HG03558 (cell line): ENCODE measurements at regions not wholly inside any gene's neighbourhood (a gene's known extent, or its start where the extent isn't known, plus 50 kb on each side); places are given as distances from the start of the nearest gene placed in this dataset.

Experiments used
- ATAC-seq: cut with Tn5 transposase; IDR thresholded peaks from one replicate; pipeline ENCODE4 v1.9.1; 2021; ENCODE audit warnings: moderate number of reproducible peaks; ENCODE audit not compliant: unreplicated experiment; ENCODE audit errors: extremely low read depth

DNA sequence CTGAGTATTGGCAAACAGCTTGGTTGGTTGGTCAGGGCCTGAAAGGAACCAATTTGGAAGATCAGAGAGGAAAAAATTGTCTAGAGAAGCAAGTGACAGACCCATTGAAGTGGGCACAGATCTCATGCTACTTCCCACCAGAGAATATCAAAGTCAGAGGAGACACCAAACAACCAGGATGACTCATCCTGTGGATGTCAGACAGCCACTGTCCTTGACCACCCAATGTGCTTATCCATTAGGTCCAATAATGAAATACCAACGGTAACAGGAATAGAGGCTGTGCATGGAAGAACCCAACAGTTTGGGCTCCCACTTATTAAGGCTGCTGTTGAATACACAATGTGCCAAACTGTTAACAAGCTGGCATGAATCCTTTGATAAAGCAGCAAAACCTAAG is 323.1 kb upstream of the ATP11B start:
- no peak for ATAC-seq

DNA sequence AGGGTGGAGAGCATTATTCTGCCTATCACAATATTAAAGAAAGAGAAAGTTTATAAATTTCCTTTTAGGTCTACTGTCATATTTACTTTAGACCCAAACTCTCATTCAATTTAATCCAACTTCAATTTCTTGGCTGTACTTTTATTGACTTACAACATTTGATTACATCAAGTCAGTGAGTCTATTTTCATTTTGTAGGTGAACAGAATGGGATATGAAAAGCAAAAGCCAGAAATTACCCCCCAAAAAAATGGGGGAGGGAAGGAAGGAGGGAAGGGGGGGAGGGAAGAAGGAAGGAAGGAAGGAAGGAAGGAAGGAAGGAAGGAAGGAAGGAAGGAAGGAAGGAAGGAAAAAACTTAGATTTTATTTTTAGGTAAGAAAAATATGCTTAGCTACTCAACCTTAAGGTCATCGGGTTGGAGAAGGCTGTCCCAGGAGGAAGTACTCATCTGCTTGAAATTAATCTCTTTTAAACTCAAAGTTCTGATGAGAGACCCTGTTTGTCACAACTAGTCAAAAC is 320.1 kb upstream of the ATP11B start:
- no peak for ATAC-seq

DNA sequence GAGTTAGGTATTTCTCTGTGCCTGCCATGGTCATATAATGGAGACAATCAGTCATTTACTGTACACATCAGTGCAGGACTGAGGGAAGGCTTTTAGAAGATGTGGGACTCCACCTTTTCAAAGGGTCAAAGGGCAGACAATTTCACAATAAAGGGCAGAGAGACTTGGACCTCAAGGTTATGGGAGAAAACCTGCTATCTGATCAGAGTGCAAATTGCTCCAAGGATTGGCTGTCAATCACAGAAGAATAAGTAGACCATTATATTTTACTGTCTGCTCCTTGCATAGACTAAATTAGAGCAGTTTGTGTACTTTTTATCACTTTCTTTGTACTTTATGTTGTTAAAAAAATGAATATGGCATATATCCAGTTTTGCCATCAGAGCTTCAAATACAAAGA is 314.9 kb upstream of the ATP11B start:
- ATAC-seq, result no peak

DNA sequence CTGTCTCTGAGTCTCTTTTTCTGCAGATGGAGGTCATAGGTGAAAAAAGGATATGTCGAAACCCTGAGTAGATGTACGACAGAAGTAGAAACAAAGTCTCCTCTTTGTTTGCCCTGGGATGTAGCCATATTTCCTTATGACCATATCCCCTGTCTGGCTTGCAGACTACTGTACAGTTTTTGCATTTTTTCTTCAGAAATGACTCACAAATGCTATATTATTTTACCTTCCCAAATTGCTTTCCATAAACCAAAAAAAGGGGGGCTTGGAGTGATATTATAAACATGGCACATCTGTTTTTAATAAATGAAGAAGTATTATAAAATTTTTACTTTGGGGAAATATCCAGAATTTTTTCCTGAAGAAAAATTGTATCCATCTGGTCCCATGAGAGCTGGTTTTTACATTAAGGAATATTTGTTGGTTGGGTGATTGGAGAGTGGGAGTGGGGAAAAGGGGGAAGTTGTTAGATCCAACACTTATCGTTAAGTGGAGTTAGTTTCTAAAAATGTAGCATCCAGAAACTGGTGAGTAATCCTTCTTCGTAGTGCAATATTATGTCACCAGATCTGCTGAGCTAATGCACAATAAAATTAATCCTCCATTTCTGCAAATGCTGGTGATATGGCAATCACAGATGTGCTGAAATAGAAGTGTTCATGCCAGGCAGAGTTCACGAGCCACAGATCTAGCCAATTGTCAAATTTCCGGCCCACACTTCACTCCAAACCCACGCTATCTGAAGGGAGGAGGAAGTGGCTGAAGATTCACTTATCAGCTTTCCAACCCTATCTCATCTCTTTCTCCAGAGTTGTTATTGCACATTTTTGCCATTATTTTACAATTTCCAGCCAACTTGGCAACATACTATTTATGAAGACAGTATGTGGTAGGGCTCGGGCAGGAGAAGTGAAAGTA is 313.6 kb upstream of the ATP11B start:
- no peak for ATAC-seq

DNA sequence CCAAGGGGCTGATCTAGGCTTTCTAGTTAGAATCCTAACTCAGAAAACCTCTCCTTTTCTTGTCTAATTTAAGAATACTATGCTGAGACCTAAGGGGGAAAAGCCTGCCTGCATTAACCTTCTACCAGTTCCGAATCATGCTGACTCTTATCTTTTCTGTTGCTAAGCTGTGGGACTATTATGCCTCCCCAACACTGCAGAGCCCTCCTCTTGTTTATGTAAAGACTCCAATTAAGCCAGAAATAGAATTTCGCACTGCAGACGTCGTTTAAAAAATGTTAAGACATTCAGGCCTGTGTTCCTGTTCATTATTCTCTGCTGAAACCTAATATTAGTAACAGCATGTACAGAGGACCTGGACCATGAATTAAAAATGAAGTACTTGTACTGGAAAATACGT is 310.6 kb upstream of the ATP11B start:
- ATAC-seq, result no peak

DNA sequence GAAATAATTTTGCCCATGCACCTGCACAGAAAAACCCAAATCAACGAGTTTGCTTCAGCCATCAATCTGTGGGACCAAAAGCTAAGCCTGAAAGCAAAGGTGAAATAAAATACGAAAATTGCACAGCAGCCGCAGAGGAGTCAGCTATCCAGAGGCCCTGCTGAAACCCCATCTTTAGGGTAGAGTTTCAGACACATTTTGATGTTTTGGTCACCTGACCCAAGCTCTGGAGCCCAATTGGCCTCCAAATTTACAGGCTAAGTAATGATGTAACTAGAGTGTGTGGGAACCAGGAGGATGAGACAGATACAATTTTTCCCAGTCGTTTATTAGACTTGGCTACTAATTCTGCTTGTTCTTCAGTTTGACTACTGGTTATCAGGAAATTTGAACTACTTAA is 308.6 kb upstream of the ATP11B start:
- ATAC-seq, result no peak

DNA sequence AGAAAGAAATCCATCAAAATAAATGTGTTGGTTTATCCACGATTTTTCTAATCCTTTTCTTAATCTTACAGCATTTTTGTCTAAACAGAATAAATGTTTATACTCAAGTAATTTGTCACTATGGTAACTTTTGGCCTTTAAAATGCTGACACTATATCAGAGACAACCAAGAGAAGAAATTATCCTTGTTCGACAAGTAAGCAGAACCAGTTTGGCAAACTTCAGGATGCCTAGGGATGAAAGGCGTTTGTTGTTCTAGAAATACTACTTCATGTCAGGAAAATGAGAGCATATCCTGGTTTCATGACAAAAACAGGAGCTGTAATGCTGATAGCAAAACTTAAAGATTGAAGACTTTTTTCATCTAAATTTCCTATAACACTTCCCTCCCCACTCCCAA is 308.0 kb upstream of the ATP11B start:
- ATAC-seq, result no peak

DNA sequence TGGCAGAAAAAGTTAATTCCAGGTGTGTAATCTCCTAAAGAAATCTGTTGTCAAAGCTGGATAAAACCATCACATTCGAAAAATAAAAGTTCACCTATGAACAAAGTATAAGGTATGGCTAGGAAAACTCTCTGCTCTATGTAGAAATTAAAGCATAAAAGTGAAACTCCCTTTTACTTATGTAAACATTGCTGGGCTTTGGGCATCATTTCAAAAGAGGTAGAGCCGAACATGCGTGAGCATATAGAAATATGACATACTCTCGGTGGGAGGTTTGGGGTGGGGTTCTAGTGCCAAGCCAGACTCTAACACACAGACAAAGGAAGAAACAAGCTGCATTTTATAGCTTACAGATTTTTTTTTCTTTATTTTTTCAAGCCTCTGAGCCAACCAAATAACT is 306.8 kb upstream of the ATP11B start:
- ATAC-seq, result no peak

DNA sequence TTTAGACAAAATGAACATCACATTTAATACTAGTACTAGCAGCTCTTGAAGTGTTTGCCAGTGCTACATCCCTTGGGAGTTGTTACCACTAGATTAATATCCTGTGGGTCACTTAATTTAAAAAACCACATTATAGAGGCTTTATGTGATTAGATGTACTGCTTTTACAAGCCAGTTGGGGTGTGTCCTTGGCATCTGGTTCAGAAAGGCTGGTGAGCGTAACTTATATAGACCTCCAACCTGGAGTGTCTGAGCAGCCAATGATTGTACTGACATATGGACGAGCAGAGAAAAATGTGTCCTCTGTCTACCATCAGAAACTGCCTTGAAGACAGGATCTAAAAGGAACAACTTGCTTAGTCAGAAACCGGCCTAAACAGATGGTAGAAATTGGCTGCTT is 306.2 kb upstream of the ATP11B start:
- no peak for ATAC-seq

DNA sequence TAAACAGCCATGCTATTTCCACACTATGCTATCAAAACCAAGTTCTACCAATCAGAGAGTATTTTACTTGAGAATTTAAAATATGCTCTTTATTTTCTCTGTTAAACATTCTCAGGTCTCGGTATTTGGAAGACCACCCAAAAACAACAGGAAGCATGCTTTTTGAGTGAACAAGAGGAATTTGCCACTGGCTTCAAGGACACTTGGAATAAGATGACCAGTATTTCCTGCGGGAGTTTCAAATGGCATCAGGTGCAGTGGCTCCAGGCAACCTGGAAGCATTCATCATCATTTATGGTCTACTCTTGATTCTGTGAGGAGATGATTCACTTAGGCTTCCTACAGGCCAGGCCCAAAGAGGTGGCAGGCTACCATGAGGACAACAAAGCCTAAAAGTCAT is 305.7 kb upstream of the ATP11B start:
- no peak for ATAC-seq

DNA sequence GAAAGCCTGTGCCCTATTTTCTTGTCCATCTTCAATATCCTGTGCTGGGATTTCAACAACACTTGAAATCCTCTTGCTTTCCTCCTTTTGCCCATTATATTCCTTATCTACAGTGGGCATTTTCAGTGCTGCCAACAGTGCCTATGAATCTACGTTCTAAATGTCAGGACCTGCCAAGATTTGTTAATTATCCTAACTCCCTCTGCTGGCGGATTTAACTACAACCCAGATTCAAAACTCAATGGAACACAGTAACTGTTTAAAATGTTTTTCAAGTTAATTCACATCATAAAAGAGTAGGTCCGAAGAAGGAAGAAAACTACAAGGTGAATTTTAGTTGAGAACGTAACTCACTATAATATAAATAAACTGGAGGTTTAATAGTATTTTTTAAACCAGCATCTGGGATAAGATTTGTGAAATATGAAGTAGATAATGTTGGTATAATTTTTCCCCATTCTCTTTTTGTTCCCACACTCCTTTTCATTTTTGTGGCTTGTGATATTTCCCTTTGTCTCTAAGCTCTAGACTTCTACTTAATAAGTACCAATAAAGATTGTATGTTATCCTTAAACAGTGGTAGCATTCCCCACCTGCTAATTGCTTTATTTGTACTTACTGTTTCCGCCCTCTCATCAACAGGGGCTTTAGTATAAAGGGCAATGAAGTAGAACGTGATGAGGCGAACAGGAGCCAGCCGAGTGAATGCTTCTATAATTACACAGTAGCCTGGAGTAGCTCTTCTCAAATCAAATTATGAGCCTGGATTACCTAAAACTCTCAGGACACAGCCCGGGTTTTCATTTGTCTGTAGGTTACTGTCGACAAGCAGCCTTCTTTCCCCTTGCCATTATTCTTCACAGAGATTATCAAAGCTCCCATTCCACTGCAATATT is 302.5 kb upstream of the ATP11B start:
- ATAC-seq, result no peak

DNA sequence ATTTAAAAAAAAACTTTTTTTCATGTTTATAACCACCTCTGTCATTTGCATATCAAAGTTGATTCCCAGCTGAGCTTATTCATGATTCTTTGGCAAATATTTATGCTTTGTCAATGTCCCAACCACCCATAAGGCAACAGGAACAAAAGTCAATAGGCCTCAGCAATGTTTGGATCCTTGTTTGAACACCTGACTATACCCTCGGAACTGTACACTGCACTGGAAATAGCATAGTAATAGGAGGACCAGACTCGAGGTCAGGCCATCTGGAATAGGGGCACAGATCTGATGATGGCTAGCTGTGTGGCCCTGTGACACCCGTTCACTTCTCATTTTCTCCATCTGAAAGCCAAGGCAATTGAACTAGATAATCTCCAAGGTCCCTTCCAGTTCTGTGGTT is 301.7 kb upstream of the ATP11B start:
- no peak for ATAC-seq

DNA sequence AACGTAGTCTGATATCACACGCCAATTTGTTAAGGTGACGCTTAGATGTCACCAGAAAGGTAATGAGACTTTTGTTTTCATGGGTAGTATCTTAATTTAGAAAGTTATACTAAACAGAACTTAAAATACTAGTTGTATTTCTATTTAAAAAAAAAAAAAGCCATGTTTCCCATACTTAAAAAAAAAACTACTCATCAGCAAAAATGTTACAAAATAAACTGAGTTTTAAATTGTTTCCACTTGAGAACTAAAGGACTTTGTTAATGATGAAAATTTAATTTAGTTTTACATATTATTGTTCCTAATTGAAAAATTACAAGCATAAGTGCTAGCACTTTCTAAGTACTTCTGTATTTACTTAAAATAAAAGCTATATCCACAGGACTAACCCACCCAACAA is 300.8 kb upstream of the ATP11B start:
- no peak for ATAC-seq

DNA sequence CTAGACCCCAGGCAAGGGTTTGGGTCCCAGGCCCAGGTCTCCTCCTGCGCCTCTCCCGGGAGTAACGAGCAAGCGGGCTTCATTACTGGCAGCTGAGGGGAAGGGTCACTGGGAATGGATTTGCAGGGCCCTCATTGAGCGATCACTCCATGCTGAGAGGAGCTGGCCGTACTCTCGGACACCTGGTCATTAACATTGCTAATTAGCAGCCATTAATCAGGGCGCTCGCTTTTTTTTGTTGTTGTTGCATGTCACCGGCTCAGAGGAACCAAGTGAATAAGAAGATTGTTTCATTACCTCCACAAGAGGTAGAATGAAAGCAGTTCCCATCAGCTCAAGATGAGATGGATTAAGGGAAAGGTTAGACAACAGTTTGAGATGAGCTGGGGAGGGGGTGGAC is 293.0 kb upstream of the ATP11B start:
- no peak for ATAC-seq

DNA sequence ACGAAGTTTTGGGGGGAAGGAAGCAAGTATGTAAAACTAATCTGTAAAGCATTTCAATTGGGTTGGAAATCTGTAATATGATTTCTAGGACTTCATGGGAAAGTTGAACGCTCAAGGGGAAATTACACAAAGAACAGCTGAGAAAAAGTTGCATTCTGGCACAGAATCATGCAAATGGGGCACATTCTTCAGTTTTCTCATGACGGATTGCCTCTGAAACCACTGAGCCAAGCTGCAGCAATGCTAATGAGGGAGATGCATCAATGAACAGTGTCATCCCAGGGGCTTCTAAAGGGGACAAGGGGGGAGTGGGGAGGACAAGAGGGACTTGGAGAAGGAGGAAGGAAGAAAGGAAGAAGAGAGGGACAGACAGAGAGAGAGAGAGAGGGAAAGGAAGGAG is 291.4 kb upstream of the ATP11B start:
- ATAC-seq, result no peak

DNA sequence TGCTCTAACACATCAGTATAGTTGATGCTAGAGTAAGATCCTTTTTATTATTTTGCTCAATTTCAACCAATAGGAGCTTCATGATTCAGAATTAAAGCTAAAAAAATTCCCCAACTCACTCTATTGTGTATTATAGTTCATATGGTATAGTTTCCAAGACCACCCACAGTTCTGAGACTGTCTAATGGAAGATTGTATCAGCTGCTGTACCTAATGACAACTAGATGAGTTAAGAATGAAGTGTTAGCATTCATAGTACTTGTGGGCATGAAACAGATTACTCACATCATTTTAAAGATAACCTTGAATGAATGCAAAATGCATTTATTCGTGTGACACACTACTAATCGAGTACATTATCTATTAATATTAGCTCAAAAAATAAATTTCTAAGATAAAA is 289.9 kb upstream of the ATP11B start:
- no peak for ATAC-seq

DNA sequence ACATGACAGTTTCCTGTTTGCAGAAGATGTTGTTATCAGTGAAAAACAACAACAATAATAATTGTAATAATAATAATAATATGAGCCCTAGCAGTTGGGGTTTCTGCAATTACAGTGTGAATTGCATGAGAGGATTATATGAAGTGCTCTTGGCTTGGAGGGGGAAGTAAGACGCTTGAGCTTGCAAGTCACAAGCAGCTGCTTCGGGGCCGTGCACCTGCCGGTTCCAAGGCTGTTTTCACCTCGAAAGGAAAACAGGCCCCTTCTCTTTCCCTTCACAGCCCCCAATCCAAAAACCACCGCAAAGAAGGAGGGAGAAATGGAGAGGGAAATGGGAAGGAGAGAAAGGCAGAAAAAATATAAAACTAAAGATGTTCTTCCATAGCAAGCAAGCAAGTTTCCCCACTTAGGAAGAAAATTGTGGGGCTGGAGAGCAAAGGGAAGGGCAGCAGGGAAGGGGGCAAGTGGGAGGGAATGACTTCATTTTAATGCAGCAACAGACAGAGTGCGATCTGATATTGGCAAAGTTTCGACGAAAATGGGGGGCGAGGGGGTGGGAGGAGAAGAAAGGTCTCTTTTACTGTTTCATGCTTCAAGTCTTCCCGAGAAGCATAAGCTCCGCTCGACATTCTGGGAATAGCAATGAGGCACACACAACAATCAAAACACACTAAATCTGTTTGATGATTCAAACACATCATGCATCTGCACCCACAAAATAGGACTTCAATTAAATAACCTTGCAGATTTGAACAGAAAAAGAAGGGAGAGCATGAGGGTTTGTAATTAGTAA is 284.2 kb upstream of the ATP11B start:
- no peak for ATAC-seq

DNA sequence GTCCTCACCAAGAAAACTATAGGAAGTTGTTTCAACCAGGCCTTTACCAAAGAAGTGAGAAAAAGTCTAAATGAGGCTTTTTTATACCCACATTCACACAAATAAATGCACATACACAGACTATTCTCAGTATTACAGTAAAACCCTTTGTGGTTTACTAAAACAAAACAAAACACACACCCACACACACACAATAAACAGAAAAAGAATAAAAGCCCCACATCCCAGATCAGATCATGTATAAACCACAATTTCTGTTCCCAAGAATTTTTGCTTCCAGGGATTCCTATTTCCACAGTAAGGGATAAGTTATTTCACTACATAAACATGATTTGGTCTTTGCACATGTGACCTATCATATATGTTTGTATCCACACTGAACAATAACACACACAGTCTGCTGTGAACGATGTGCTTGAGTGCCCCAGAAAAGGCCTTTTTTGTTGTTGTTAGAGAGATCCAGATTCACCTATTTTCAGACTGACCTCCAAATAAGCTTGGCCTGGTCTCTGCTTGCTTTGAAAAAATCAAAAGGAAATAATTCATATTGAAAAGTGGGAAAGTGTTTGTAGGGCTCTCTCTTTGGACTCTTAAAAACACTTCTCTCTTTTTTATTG is 283.4 kb upstream of the ATP11B start:
- no peak for ATAC-seq

DNA sequence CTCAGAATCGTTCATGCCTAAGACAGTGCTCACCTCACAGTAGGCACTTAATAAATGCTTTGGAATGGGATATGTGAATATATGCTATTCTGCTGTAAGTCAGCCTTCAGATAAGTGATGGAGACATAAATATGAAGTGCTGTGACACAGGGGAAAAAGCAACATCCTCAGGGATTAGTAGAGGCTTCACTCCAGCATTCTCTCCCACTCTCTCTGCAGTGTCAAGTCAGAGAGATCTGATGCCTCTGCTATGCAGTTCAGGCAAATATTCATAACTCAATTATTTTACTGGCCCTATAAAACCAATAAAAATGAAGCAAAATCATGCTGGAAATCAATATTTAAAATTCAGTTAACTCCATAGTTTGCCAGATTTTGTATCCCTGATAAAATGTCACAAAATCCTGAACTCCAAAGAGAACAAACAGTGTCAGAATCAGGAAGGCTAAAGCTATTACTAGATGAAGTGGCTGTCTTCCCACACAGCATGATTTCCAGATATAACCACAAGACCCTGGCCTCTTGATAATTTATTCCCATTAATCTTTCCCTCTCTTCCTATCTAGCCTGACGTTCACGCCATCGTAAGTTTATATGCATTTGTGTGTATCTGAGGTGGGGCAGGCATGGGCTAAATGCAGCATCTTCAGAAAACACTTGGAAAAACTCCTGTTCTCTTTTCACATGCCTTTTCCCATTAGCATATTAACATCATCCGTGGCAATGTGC is 278.9 kb upstream of the ATP11B start:
- no peak for ATAC-seq
